ENCODE measurements at regions not wholly inside any gene's neighbourhood (a gene's known extent, or its start where the extent isn't known, plus 50 kb on each side); places are given as distances from the start of the nearest gene placed in this dataset.

DNA sequence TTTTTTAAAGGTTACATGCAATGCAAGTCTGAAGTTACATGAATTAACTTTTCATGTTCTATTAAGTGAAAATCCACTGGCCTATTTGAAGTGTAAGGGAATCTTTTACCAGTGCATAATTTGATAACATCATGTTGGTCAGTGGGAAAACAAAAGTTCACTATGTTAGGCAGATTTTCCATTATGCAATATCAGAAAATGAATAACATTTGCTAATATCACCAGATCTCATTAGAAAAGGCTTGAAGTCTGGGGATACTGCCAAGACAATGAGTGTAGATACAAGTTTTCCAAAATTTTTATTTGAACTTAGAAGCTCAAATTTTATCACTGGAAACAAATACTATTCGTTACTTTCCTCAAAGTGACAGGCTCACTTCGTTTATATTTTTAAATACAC, 296.4 kb upstream of the CDH4 start:
- no peak overlapping the region for H3K4me3 ChIP-seq (ENCODE audit: insufficient read depth, low read depth, low read length)
- ATAC-seq (ENCODE audit: low read depth), result no peak
- in situ Hi-C loops (cut with MboI; ENCODE audit: low sequenced_read_pairs), result no loop called here
- H3K4me1 ChIP-seq (ENCODE audit: control insufficient read depth, insufficient read depth, low read length), result no peaks in the 10 kb centered on the region
- no peak overlapping the region for H2AFZ ChIP-seq (replicated peaks; ENCODE audit: low read length, poor library complexity)
- no peaks in the 10 kb centered on the region for H3K27me3 ChIP-seq (ENCODE audit: control insufficient read depth, insufficient read depth, low read length)
- no peak overlapping the region for H3K4ac ChIP-seq (ENCODE audit: low read depth, low read length)
- H3K18ac ChIP-seq (ENCODE audit: low read depth, low read length), result no peak overlapping the region
- H2BK15ac ChIP-seq (ENCODE audit: low read depth, low read length), result no peak overlapping the region
- ChIA-PET POLR2A (ENCODE audit: unreplicated experiment) (no interaction called here), CTCF (no interaction called here)
- H3K9me3 ChIP-seq (ENCODE audit: control insufficient read depth, insufficient read depth, low read length), result peaks cover 18% of the 10 kb centered on the region
- intact Hi-C loops (cut with micrococcal nuclease), result no loop called here
- no peak overlapping the region for H3K9ac ChIP-seq (ENCODE audit: low read depth, low read length)
- H4K8ac ChIP-seq (ENCODE audit: low read depth in 2 of 2, low read length in 2 of 2), result no peak overlapping the region
- dilution Hi-C loops (cut with HindIII; ENCODE audit: low sequenced_read_pairs, unreplicated experiment), result no loop called here
- no peak overlapping the region for H3K23ac ChIP-seq (ENCODE audit: low read depth, low read length)
- no peak overlapping the region for H4K91ac ChIP-seq (ENCODE audit: insufficient read depth, low read depth, low read length)
- no peaks in the 10 kb centered on the region for H4K20me1 ChIP-seq (ENCODE audit: insufficient read depth, low read length)
- H3K9me1 ChIP-seq (ENCODE audit: insufficient read depth, low read length), result no peaks in the 10 kb centered on the region
- no peaks in the 10 kb centered on the region for H3K79me1 ChIP-seq (ENCODE audit: low read depth in 1 of 2, low read length in 2 of 2)
- DNase-seq, result no peak
- no peak overlapping the region for H3K56ac ChIP-seq (ENCODE audit: extremely low read depth, insufficient read depth, low read length)
- TF ChIP-seq RFX5 (IDR thresholded peaks at IDR 0.05; ENCODE audit: low read depth, low read length), result no peak
- WGBS, 2 experiments (ENCODE audit: extremely low coverage in 2 of 2, insufficient read length in 1 of 2), result no CpG with 5 or more reads among the region's 2 CpGs
- no peak overlapping the region for H2BK5ac ChIP-seq (ENCODE audit: low read depth, low read length, poor library complexity, severe bottlenecking)
- H2AK9ac ChIP-seq (replicated peaks; ENCODE audit: low read depth, low read length, poor library complexity), result no peak overlapping the region
- no peak overlapping the region for H2BK20ac ChIP-seq (ENCODE audit: low read depth, low read length)
- H2BK120ac ChIP-seq (ENCODE audit: low read depth, low read length), result no peak overlapping the region
- no peak overlapping the region for H4K5ac ChIP-seq (ENCODE audit: low read depth, low read length)
- H3K36me3 ChIP-seq (ENCODE audit: control insufficient read depth, insufficient read depth, low read length), result no peaks in the 10 kb centered on the region
- H3K14ac ChIP-seq (replicated peaks; ENCODE audit: low read depth, low read length), result no peak overlapping the region
- no peak overlapping the region for H3K27ac ChIP-seq (ENCODE audit: insufficient read depth, low read length)
- BruUV-seq (replicated peaks), result no TSS peak
- H3K4me2 ChIP-seq (ENCODE audit: low read depth, low read length), result no peak overlapping the region
- H2AK5ac ChIP-seq (ENCODE audit: low read depth, low read length), result no peak overlapping the region
